H1 (cell line): ENCODE measurements at regions not wholly inside any gene's neighbourhood (a gene's known extent, or its start where the extent isn't known, plus 50 kb on each side); places are given as distances from the start of the nearest gene placed in this dataset.

Source experiments
- CTCF ChIA-PET: fragments of 300-600 bp; sonication (Branson Sonifier 250); formaldehyde crosslinking; loops from one replicate; lab custom pipeline; 2021; ENCODE audit not compliant: partially characterized antibody; lab: Charles Lee
- POLR2A ChIA-PET: fragments of 300-600 bp; sonication (Branson Sonifier 250); formaldehyde crosslinking; loops from one replicate; lab custom pipeline; 2021; ENCODE audit warnings: inconsistent platforms; ENCODE audit not compliant: partially characterized antibody; lab: Charles Lee
- DNase-seq, 2 experiments: peaks; one replicate each; pipeline versions ENCODE4 v3.0.0 to v3.0.0-alpha.2; 2010 to 2022; ENCODE audit warnings: low spot score in 2 of 2, low read depth in 1 of 2, mixed read lengths in 1 of 2
- FAIRE-seq: peaks from 2 replicates; lab custom pipeline; 2011; peaks lifted over from hg19 to GRCh38; lab: Jason Lieb, UNC
- H2AFZ ChIP-seq: 2 replicates; pipeline ENCODE4 v1.8.1; 2012; ENCODE audit warnings: low read length, inconsistent platforms
- H2AK5ac ChIP-seq: 2 replicates; pipeline ENCODE4 v1.6.1; 2013; ENCODE audit warnings: low read depth, low read length
- H2BK120ac ChIP-seq: replicated peaks from 2 replicates; pipeline ENCODE3; 2013; ENCODE audit warnings: low read depth, low read length, inconsistent platforms
- H2BK12ac ChIP-seq: 2 replicates; pipeline ENCODE4 v1.6.1; 2013; ENCODE audit warnings: low read depth, low read length
- H2BK15ac ChIP-seq: 2 replicates; pipeline ENCODE4 v1.6.1; 2013; ENCODE audit warnings: low read length
- H2BK20ac ChIP-seq: 2 replicates; pipeline ENCODE4 v1.6.1; 2013; ENCODE audit warnings: low read length
- H2BK5ac ChIP-seq: 2 replicates; pipeline ENCODE4 v1.6.1; 2013; ENCODE audit warnings: low read depth, low read length
- H3K14ac ChIP-seq: 2 replicates; pipeline ENCODE4 v1.6.1; 2013; ENCODE audit warnings: inconsistent platforms; ENCODE audit not compliant: insufficient read length
- H3K18ac ChIP-seq: 2 replicates; pipeline ENCODE4 v1.6.1; 2013; ENCODE audit warnings: low read length; ENCODE audit errors: extremely low read depth
- H3K23ac ChIP-seq: 2 replicates; pipeline ENCODE4 v1.6.1; 2013; ENCODE audit warnings: inconsistent platforms; ENCODE audit not compliant: insufficient read length
- H3K23me2 ChIP-seq: 2 replicates; pipeline ENCODE4 v1.6.1; 2013; ENCODE audit warnings: low read depth, low read length
- H3K27ac ChIP-seq: 2 replicates; pipeline ENCODE4 v1.6.1; 2011; ENCODE audit warnings: low read depth, low read length, inconsistent platforms
- H3K27me3 ChIP-seq, 4 experiments: replicated peaks in 1 of 4; 1 replicate in 1 of 4; 2 replicates in 3 of 4; pipeline versions ENCODE4 v1.6.1 to v1.8.1; 2011 to 2013; ENCODE audit warnings: low read length in 3 of 4, mild to moderate bottlenecking in 3 of 4, inconsistent platforms in 2 of 4, mixed read lengths in 2 of 4, moderate library complexity in 1 of 4; ENCODE audit not compliant: control insufficient read depth in 3 of 4, insufficient read depth in 3 of 4; ENCODE audit errors: extremely low read depth in 1 of 4
- H3K36me3 ChIP-seq, 4 experiments: 2 replicates each; pipeline versions ENCODE4 v1.6.1 to v1.8.1; 2011 to 2013; ENCODE audit warnings: mild to moderate bottlenecking in 4 of 4, low read length in 3 of 4, moderate library complexity in 2 of 4, control low read depth in 1 of 4, inconsistent platforms in 1 of 4; ENCODE audit not compliant: insufficient read depth in 4 of 4, control insufficient read depth in 2 of 4
- H3K4ac ChIP-seq: replicated peaks from 2 replicates; pipeline ENCODE3; 2013; ENCODE audit warnings: low read length, low read depth, mixed read lengths, inconsistent platforms; ENCODE audit not compliant: insufficient read length
- H3K4me1 ChIP-seq, 4 experiments: replicated peaks in 1 of 4; 1 replicate in 1 of 4; 2 replicates in 3 of 4; pipeline versions ENCODE4 v1.6.1 to v1.8.1; 2011 to 2013; ENCODE audit warnings: low read length in 3 of 4, inconsistent platforms in 2 of 4, mixed read lengths in 1 of 4; ENCODE audit not compliant: insufficient read depth in 4 of 4, control insufficient read depth in 3 of 4
- H3K4me2 ChIP-seq, 2 experiments: 2 replicates each; pipeline versions ENCODE4 v1.6.1 to v1.8.1; 2011 to 2013; ENCODE audit warnings: low read depth in 2 of 2, low read length in 2 of 2, control low read depth in 1 of 2, inconsistent platforms in 1 of 2, mild to moderate bottlenecking in 1 of 2; ENCODE audit not compliant: insufficient read depth in 1 of 2
- H3K4me3 ChIP-seq, 4 experiments: fragments of 200-600, 300-600 bp in 1 of 4; sonication (generic), shearing (Covaris generic), sonication (Bioruptor Twin) in 1 of 4; 2 replicates each; pipeline versions ENCODE4 v1.5.1 to v1.8.1; 2011 to 2016; ENCODE audit warnings: low read length in 4 of 4, low read depth in 3 of 4, control low read depth in 2 of 4, inconsistent platforms in 2 of 4, mild to moderate bottlenecking in 2 of 4, mixed read lengths in 1 of 4, moderate library complexity in 1 of 4; ENCODE audit not compliant: insufficient read depth in 2 of 4; ENCODE audit errors: extremely low read depth in 1 of 4
- H3K56ac ChIP-seq: replicated peaks from 2 replicates; pipeline ENCODE3; 2013; ENCODE audit warnings: low read depth, mild to moderate bottlenecking, mixed read lengths, low read length, inconsistent platforms; ENCODE audit not compliant: insufficient read length
- H3K79me1 ChIP-seq: 2 replicates; pipeline ENCODE4 v1.6.1; 2013; ENCODE audit warnings: low read depth, low read length, control low read depth
- H3K79me2 ChIP-seq, 2 experiments: 2 replicates each; pipeline versions ENCODE4 v1.6.1 to v1.8.1; 2012 to 2013; ENCODE audit warnings: low read length in 2 of 2, mild to moderate bottlenecking in 2 of 2, inconsistent platforms in 1 of 2; ENCODE audit not compliant: insufficient read depth in 2 of 2, control insufficient read depth in 1 of 2
- H3K9ac ChIP-seq, 4 experiments: replicated peaks in 1 of 4; 1 replicate in 1 of 4; 2 replicates in 3 of 4; pipeline versions ENCODE4 v1.6.1 to v1.8.1; 2011 to 2013; ENCODE audit warnings: low read depth in 3 of 4, low read length in 3 of 4, control low read depth in 2 of 4, mild to moderate bottlenecking in 2 of 4, moderate library complexity in 2 of 4, inconsistent platforms in 1 of 4; ENCODE audit errors: extremely low read depth in 1 of 4
- H3K9me3 ChIP-seq, 2 experiments: 2 replicates each; pipeline versions ENCODE4 v1.6.1 to v1.8.1; 2012 to 2013; ENCODE audit warnings: mild to moderate bottlenecking in 2 of 2, moderate library complexity in 2 of 2, control low read depth in 1 of 2, inconsistent platforms in 1 of 2, low read depth in 1 of 2, low read length in 1 of 2, mixed read lengths in 1 of 2; ENCODE audit not compliant: insufficient read depth in 2 of 2
- H4K20me1 ChIP-seq, 2 experiments: replicated peaks in 1 of 2; 2 replicates each; pipeline versions ENCODE3 to v1.8.1; 2011 to 2013; ENCODE audit warnings: inconsistent platforms in 2 of 2, low read length in 2 of 2, mild to moderate bottlenecking in 1 of 2; ENCODE audit not compliant: insufficient read depth in 2 of 2, control insufficient read depth in 1 of 2
- H4K5ac ChIP-seq: 2 replicates; pipeline ENCODE4 v1.6.1; 2013; ENCODE audit warnings: low read length, low read depth, mixed read lengths, inconsistent platforms; ENCODE audit not compliant: insufficient read length
- H4K8ac ChIP-seq: 2 replicates; pipeline ENCODE4 v1.8.0; 2013; ENCODE audit warnings: mild to moderate bottlenecking, moderate library complexity, low read length, inconsistent platforms; ENCODE audit not compliant: insufficient read depth; ENCODE audit errors: extremely low read depth
- H4K91ac ChIP-seq: replicated peaks from 2 replicates; pipeline ENCODE3; 2013; ENCODE audit warnings: low read length, mixed read lengths, inconsistent platforms; ENCODE audit not compliant: insufficient read length
- EP300 ChIP-seq, 2 experiments: IDR thresholded peaks; 1 replicate in 1 of 2; 2 replicates in 1 of 2; pipeline ENCODE4 v1.6.1; 2011 to 2012; ENCODE audit warnings: low read depth in 2 of 2, low read length in 2 of 2, mild to moderate bottlenecking in 2 of 2, borderline replicate concordance in 1 of 2, inconsistent platforms in 1 of 2, moderate library complexity in 1 of 2
- JUN ChIP-seq: IDR thresholded peaks from 2 replicates; pipeline ENCODE4 v1.6.1; 2011; ENCODE audit warnings: low read depth, mild to moderate bottlenecking, improper control_type of control experiment, low read length
- NRF1 ChIP-seq: IDR thresholded peaks from 2 replicates; pipeline ENCODE4 v1.6.1; 2011; ENCODE audit warnings: mild to moderate bottlenecking, low read depth, low read length, improper control_type of control experiment
- POLR2AphosphoS5 ChIP-seq: IDR thresholded peaks from 2 replicates; pipeline ENCODE4 v1.6.1; 2011; ENCODE audit warnings: low read depth, low read length
- SUZ12 ChIP-seq: fragments of 200-600 bp; sonication (generic); IDR thresholded peaks from 2 replicates; pipeline ENCODE4 v1.6.1; 2012; ENCODE audit warnings: mild to moderate bottlenecking, inconsistent platforms, low read length, moderate library complexity, mixed read lengths
- TAF7 ChIP-seq: optimal IDR thresholded peaks from 2 replicates; pipeline ENCODE3; 2011; ENCODE audit warnings: low read depth, mild to moderate bottlenecking, inconsistent platforms, low read length, moderate library complexity, borderline replicate concordance
- WGBS, 2 experiments: shearing (Covaris generic) in 1 of 2; methylation state at CpG; one replicate each; pipeline versions ENCODE4 v1.1.6 to v1.1.7; 2013 to 2015; ENCODE audit warnings: low lambda C conversion rate in 2 of 2, mixed read lengths in 2 of 2, inconsistent platforms in 1 of 2, low coverage in 1 of 2, missing lambda C conversion rate in 1 of 2; ENCODE audit not compliant: insufficient replicate concordance in 2 of 2, insufficient coverage in 1 of 2, insufficient read length in 1 of 2; ENCODE audit errors: extremely low coverage in 1 of 2, missing lambda C conversion rate in 1 of 2; 5-methylcytosine and 5-hydroxymethylcytosine counted together
- TF ChIP-seq, protein P1 (sequence below): IDR thresholded peaks from 2 replicates; pipeline ENCODE4 v1.6.1; 2012; ENCODE audit warnings: low read length, inconsistent platforms

DNA sequence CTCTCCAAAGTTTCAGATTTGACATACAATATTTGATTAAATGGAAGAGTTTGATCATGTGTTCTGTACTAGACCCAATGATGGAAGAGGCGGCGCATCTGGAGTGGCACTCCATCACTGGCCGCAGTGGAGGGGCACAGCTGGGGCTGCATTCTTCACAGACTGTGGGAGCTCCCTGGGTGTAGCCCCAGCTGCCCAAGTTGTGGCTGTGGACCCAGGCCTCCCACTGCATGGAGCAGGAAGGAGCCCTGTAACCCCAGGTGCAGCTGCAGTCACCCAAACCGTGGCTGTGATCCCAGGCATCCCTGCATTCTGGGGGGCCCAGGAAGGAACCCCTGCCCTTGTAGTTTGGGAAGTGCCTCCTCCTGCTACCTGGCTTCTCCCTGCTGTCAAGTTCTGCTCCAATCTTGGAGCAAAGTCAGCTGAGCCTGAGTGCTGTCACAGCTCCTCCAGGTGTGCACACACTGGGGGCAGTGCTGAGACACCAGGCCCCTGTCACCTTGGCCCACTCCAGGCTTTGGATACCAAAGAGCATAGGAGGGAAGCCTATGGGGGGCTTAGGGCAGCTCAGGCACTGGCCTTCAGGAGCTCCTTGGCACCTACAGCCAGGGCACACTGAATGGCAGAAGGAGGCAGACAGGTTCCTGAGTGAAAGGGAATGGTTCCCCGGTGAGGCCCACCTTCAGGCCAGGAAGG is 651.9 kb upstream of the BCHE start:
- H3K56ac ChIP-seq: no peak overlapping the region
- H3K36me3 ChIP-seq: no peaks in the 10 kb centered on the region
- no peak overlapping the region for H3K9ac ChIP-seq
- no peak overlapping the region for H2BK12ac ChIP-seq
- no peak for DNase-seq
- no peaks in the 10 kb centered on the region for H4K20me1 ChIP-seq
- no peak overlapping the region for H2BK20ac ChIP-seq
- no peak overlapping the region for H3K23ac ChIP-seq
- H3K27me3 ChIP-seq: no peaks in the 10 kb centered on the region
- H4K5ac ChIP-seq: no peak overlapping the region
- no peak overlapping the region for H3K18ac ChIP-seq
- H2BK15ac ChIP-seq: no peak overlapping the region
- no peak for FAIRE-seq
- no peak overlapping the region for H2AFZ ChIP-seq
- 100% methylated on average over 5 of the region's 5 CpGs; no CpG with 5 or more reads in 1 of the 2 experiments for WGBS, 2 experiments
- no peaks in the 10 kb centered on the region for H3K9me3 ChIP-seq
- CTCF ChIA-PET: interaction anchor here (0.9 kb wide), 2 partner anchors 73 to 196 kb away, joined by 3 to 4 read pairs; no protein-coding TSS in a partner anchor
- H3K14ac ChIP-seq: no peak overlapping the region
- POLR2A ChIA-PET: no interaction called here
- no peak overlapping the region for H2BK5ac ChIP-seq
- H3K23me2 ChIP-seq: no peaks in the 10 kb centered on the region
- H3K4me2 ChIP-seq: no peak overlapping the region
- no peaks in the 10 kb centered on the region for H3K79me1 ChIP-seq
- no peak overlapping the region for H4K8ac ChIP-seq
- H3K4me1 ChIP-seq: no peaks in the 10 kb centered on the region
- H3K4ac ChIP-seq: no peak overlapping the region
- H2AK5ac ChIP-seq: no peak overlapping the region
- no peak overlapping the region for H2BK120ac ChIP-seq
- H3K79me2 ChIP-seq: no peaks in the 10 kb centered on the region
- no peak overlapping the region for H4K91ac ChIP-seq
- H3K4me3 ChIP-seq: no peak overlapping the region
- no peak overlapping the region for H3K27ac ChIP-seq
- TF ChIP-seq SUZ12 (no peak), EP300 (IDR thresholded peaks at IDR 0.05; ENCODE audit: borderline replicate concordance in 1 of 2, low read depth in 2 of 2, low read length in 2 of 2) (no peak), TAF7 (no peak), JUN (no peak), POLR2AphosphoS5 (no peak), NRF1 (no peak)
- TF ChIP-seq, protein P1, sequence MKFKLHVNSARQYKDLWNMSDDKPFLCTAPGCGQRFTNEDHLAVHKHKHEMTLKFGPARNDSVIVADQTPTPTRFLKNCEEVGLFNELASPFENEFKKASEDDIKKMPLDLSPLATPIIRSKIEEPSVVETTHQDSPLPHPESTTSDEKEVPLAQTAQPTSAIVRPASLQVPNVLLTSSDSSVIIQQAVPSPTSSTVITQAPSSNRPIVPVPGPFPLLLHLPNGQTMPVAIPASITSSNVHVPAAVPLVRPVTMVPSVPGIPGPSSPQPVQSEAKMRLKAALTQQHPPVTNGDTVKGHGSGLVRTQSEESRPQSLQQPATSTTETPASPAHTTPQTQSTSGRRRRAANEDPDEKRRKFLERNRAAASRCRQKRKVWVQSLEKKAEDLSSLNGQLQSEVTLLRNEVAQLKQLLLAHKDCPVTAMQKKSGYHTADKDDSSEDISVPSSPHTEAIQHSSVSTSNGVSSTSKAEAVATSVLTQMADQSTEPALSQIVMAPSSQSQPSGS: no peak
